ENCODE measurements at regions not wholly inside any gene's neighbourhood (a gene's known extent, or its start where the extent isn't known, plus 50 kb on each side); places are given as distances from the start of the nearest gene placed in this dataset.

- H3K4me3 ChIP-seq = no peak overlapping the region
- no peak overlapping the region for H3K27ac ChIP-seq
- TF ChIP-seq CTCF (IDR thresholded peaks at IDR 0.05) = no peak
- no peak for DNase-seq (ENCODE audit: low spot score)
Measured at GRCh38 chr6:16927205-16927604, 165.9 kb upstream of the ATXN1 start.

- Histone ChIP-seq H3K27ac (no peak overlapping the region), H3K4me3 (no peak overlapping the region)
- DNase-seq (ENCODE audit: low spot score) = no peak
- no peak for TF ChIP-seq CTCF (IDR thresholded peaks at IDR 0.05)
Measured at GRCh38 chr6:16925461-16925860, 164.2 kb upstream of the ATXN1 start.

- TF ChIP-seq CTCF (IDR thresholded peaks at IDR 0.05) = no peak
- Histone ChIP-seq H3K27ac (no peak overlapping the region), H3K4me3 (no peak overlapping the region)
- no peak for DNase-seq (ENCODE audit: low spot score)
Measured at GRCh38 chr6:16922282-16922681, 161.0 kb upstream of the ATXN1 start.

- no peak for TF ChIP-seq CTCF (IDR thresholded peaks at IDR 0.05)
- Histone ChIP-seq H3K4me3 (no peak overlapping the region), H3K27ac (no peak overlapping the region)
- DNase-seq (ENCODE audit: low spot score) = no peak
Measured at GRCh38 chr6:16921399-16922110, 160.3 kb upstream of the ATXN1 start.

- Histone ChIP-seq H3K27ac (no peak overlapping the region), H3K4me3 (no peak overlapping the region)
- no peak for DNase-seq (ENCODE audit: low spot score)
- TF ChIP-seq CTCF (IDR thresholded peaks at IDR 0.05) = no peak
Measured at GRCh38 chr6:16918586-16918985, 157.3 kb upstream of the ATXN1 start.

GRCh38 chr6:16914184-16914583, 152.9 kb upstream of the ATXN1 start:
- Histone ChIP-seq H3K27ac (no peak overlapping the region), H3K4me3 (no peak overlapping the region)
- TF ChIP-seq CTCF (IDR thresholded peaks at IDR 0.05) = no peak
- no peak for DNase-seq (ENCODE audit: low spot score)

- TF ChIP-seq CTCF (IDR thresholded peaks at IDR 0.05) = no peak
- Histone ChIP-seq H3K4me3 (no peak overlapping the region), H3K27ac (no peak overlapping the region)
- no peak for DNase-seq (ENCODE audit: low spot score)
Measured at GRCh38 chr6:16912756-16913155, 151.5 kb upstream of the ATXN1 start.
